ENCODE measurements at regions not wholly inside any gene's neighbourhood (a gene's known extent, or its start where the extent isn't known, plus 50 kb on each side); places are given as distances from the start of the nearest gene placed in this dataset.
"Not testable (repeated sequence)": the region's sequence is repeated elsewhere in the genome, so short reads cannot be mapped to it uniquely, and the experiment has no call there.

DNA sequence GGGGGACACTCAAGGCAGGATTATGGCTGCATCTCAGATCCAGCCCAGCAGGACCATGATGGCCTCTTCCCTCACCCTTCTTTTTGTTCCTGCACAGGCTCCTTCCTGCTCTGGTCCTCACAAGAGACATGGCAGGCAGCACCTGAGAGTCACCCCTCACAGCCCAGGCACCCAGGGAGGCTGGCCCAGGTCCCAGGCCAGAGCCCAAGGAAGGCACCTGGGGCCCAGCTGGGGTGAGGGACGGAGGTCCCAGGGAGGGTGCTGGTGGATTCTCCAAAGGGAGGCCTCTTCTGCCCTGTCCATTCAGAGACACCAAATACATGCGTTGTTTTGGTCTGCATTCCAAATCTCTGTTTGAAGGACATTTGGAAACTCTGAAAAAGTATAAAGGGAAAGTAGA is 285.4 kb upstream of the HS6ST1 start:
- TF ChIP-seq, protein P1, sequence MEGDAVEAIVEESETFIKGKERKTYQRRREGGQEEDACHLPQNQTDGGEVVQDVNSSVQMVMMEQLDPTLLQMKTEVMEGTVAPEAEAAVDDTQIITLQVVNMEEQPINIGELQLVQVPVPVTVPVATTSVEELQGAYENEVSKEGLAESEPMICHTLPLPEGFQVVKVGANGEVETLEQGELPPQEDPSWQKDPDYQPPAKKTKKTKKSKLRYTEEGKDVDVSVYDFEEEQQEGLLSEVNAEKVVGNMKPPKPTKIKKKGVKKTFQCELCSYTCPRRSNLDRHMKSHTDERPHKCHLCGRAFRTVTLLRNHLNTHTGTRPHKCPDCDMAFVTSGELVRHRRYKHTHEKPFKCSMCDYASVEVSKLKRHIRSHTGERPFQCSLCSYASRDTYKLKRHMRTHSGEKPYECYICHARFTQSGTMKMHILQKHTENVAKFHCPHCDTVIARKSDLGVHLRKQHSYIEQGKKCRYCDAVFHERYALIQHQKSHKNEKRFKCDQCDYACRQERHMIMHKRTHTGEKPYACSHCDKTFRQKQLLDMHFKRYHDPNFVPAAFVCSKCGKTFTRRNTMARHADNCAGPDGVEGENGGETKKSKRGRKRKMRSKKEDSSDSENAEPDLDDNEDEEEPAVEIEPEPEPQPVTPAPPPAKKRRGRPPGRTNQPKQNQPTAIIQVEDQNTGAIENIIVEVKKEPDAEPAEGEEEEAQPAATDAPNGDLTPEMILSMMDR (IDR thresholded peaks at IDR 0.05; ENCODE audit: insufficient read depth, low read depth, low read length), result no peak
- H3K4me3 ChIP-seq (ENCODE audit: low read depth, low read length), result no peak overlapping the region
- DNase-seq (ENCODE audit: low read depth), result no peak

DNA sequence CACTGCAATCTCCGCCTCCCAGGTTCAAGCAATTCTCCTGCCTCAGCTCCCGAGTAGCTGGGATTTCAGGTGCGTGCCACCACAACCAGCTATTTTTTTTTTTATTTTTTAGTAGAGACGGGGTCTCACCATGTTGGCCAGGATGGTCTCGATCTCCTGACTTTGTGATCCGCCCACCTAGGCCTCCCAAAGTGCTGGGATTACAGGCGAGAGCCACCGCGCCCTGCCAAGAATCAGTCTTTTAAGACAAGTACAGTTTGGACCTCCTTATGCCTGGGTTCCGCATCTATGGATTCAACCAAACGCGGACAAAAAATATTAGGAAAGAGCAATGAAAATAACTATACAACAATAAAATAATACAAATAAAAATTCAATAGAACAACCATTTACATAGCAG is 285.9 kb upstream of the HS6ST1 start:
- not testable (repeated sequence) for H3K4me3 ChIP-seq (ENCODE audit: low read depth, low read length); DNase-seq (ENCODE audit: low read depth)

DNA sequence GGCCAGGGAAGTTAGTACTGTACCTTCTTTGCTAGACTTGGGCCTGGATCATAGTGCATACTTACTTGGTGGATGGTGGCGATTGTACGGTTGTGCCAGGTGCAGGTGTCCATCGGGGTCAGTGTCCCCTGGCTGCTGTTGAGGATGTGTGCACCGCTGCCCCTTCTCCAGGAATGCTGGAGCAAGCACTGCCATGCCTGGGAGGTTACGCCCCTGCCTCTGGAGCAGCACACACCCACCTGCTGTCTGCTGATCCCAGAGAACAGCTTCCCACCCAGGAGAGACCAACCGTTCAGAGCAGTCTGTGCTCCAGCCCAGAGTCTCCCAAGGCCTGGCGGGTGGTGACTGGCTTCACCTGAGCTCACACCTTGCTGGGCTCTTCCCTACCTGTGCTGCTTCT is 286.8 kb upstream of the HS6ST1 start:
- no peak overlapping the region for H3K4me3 ChIP-seq (ENCODE audit: low read depth, low read length)
- TF ChIP-seq, protein P1 (IDR thresholded peaks at IDR 0.05; ENCODE audit: insufficient read depth, low read depth, low read length), result no peak
- DNase-seq (ENCODE audit: low read depth), result no peak

DNA sequence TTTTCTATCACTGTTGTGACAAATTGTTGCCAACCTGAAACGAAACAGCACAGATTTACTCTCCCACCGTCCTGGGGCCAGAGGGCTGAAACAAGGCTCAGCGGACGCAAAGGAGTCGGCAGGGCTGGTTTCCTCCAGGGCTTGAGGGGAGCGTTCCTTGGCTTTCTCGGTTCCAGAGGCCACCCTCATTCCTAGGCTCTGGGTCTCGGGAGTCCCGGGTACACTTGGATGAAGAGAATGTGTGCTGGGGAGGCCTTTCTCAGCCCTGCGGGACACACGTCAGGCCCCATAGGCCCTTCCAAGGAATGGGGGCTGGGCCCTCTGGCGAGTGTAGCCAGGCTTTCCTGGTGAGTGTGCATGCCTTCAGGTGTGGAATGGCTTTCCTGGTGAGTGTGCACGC is 287.3 kb upstream of the HS6ST1 start:
- DNase-seq (ENCODE audit: low read depth), result no peak
- TF ChIP-seq, protein P1 (IDR thresholded peaks at IDR 0.05; ENCODE audit: insufficient read depth, low read depth, low read length), result no peak
- no peak overlapping the region for H3K4me3 ChIP-seq (ENCODE audit: low read depth, low read length)

DNA sequence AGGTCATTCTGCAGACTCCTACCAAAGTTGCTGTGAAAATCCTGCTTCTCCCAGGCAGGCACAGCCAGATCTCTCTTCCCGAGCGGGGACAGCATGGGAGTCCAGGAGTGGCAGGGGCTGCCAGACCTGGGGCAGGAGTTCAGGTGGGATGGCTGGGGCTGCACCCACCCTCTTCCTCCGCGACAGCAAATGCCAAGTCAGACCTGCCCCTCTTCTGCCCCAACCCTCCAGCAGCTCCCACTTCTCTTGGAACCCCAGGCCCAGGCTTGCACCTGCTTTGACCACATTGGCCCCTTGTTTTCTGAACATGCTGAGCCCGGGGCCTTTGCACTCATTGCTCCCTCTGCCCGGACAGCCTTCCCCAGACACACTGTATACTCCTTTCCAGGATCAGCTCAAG is 288.2 kb upstream of the HS6ST1 start:
- TF ChIP-seq, protein P1 (IDR thresholded peaks at IDR 0.05; ENCODE audit: insufficient read depth, low read depth, low read length), result no peak
- DNase-seq (ENCODE audit: low read depth), result no peak
- H3K4me3 ChIP-seq (ENCODE audit: low read depth, low read length), result no peak overlapping the region

DNA sequence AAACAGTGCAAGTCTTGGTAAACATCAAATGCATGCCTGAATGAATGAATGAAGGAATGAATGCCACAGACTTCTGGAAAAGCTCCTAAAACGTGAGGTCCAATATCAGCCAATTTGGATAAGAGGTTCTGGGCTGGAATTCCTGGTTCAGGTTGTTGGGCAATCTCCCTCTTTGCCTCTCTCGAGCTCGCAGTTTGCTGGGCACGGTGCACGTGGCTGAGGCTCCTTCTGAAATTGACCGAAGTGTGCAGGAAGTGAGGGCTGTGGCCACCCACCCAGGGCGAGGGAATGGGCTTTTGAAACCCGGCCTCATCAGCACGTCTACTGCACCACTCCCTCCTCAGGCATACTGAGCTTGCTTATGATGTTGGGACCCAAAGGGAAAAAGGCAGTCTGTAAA is 288.8 kb upstream of the HS6ST1 start:
- TF ChIP-seq, protein P1 (IDR thresholded peaks at IDR 0.05; ENCODE audit: insufficient read depth, low read depth, low read length), result no peak
- H3K4me3 ChIP-seq (ENCODE audit: low read depth, low read length), result no peak overlapping the region
- DNase-seq (ENCODE audit: low read depth), result no peak

DNA sequence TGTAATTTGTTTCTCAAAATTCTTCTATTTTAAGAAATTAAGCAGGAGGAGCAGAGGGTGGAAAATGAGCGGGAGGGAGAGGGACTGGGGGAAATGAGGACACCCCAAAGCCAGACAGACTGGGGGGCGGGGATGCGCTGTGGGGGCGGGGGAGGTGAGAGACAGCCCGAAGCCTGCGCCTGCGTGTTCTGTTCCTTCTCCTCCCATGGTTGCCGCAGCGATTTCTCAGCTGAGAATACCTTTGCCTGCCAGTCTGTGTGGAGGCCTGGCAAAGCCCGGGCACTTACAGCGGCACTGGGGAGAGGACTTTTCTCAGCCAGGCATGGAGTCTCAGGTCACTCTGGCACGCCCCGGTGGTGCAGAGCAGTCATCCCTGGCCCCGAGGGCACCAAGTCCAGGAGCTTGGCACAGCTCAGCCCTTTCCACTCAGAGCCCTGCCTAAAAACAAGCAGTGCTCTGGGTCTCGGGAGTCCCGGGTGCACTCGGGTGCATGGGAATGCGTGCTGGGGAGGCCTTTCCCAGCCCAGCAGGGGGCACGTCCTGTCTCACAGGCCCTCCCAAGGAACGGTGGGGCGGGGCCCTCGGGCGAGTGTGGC is 289.3 kb upstream of the HS6ST1 start:
- DNase-seq (ENCODE audit: low read depth), result no peak
- TF ChIP-seq, protein P1 (IDR thresholded peaks at IDR 0.05; ENCODE audit: insufficient read depth, low read depth, low read length), result no peak
- no peak overlapping the region for H3K4me3 ChIP-seq (ENCODE audit: low read depth, low read length)

Measured in fibroblast of villous mesenchyme (primary cell).